Medulla oblongata (tissue), 1 donor: ENCODE measurements at regions not wholly inside any gene's neighbourhood (a gene's known extent, or its start where the extent isn't known, plus 50 kb on each side); places are given as distances from the start of the nearest gene placed in this dataset.

Source experiments
- DNase-seq: peaks from one replicate; pipeline ENCODE4 v3.0.0-alpha.2; 2015; ENCODE audit errors: extremely low spot score

GRCh38 chr4:4808086-4808485 lies 51.4 kb upstream of the MSX1 start:
- DNase-seq, result no peak

DNA sequence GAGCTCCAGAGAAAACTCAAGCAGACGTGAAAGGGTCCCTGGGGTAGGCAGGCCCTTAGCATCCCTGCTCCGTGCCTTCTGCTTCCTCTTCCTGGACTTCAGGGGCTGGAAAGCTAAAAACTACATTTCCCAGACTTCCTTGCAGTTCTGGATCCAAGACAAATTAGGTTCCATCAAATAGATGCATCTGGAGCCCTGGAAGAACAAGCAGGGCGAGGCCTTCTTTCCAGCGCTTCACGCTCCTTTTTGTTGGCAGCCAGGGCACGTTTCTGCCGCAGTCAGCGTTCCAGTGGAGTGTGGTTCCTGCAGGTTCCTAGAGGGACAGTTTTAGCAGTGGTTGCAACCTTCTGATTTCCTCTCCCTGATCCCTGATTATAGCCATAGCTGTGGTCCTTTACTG lies 53.6 kb upstream of the MSX1 start:
- no peak for DNase-seq

- DNase-seq, result no peak
These were observed 55.6 kb upstream of the MSX1 start for GRCh38 chr4:4803912-4804296.

- no peak for DNase-seq
These were observed 56.1 kb upstream of the MSX1 start for GRCh38 chr4:4803216-4803911.

DNA sequence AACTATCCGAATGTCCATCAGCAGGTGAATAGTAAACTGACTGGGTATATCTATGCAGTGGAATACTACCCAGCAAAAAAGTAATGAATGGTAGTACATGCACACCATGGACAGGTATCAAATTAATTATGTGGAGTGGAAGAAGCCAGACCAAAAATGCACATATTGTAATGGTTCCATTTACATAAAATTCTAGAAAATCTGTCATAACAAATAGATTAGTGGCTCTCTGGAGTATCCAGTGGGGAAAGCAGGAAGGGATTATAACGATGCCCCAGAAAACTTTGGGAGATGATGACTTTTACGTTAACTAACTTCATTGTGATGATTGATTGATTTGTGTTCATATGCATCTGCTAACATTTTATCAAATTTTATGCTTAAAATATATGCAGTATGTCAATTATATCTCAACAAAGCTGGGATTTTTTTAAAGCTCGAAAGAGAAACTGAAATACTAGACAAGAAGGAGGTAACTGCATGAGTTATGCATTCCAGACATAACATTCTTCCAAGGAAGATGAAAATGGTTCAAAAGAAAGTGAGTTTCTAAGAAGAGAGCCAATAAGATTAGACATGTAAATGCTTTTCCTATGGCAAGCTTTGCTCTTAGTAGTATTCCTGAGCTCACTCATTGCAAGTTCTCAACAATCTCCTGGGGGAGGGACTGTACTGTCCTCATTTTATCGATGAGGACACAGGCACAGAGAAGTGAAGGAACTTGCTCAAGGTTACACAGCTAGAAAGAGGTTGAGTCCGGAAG lies 58.6 kb upstream of the MSX1 start:
- no peak for DNase-seq

GRCh38 chr4:4794421-4794820 lies 65.0 kb upstream of the MSX1 start:
- no peak for DNase-seq

DNA sequence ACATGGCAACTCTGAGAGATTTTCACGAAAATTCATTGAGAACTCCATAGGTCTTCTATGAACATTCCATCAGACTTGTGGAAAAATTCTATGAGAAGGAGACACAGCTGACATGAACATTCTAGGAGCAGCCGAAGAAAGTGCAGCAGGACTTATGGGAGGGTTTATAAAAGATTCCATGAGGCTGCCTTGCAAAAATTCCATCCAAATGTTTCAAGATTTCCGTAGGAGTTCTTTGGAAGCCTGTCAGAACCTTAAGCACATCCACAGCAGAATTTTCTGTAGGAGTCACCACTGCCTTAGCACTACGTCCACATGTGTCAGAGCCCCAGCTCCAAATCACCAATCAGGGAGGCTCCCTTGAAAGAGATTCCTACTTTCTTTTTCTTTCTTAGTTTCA lies 67.0 kb upstream of the MSX1 start:
- no peak for DNase-seq

GRCh38 chr4:4791299-4792111 lies 68.0 kb upstream of the MSX1 start:
- DNase-seq, result peak; percentile 81

DNA sequence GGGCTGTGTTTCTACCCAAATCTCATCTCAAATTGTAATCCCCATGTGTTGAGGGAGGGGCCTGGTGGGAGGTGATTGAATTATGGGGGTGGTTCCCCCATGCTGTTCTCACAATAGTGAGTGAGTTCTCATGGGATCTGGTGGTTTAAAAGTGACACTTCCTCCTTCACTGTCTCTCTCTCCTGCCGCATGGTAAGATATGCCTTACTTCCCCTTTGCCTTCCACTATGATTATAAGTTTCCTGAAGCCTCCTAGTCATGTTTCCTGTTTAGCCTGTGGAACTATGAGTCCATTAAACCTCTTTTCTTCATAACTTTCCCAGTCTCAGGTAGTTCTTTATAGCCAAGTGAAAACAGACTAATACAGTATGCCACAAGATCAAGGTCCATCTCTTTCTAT lies 70.0 kb upstream of the MSX1 start:
- DNase-seq, result no peak

- DNase-seq, result no peak
These were observed 70.9 kb upstream of the MSX1 start for GRCh38 chr4:4788573-4788972.

- no peak for DNase-seq
These were observed 72.0 kb upstream of the MSX1 start for GRCh38 chr4:4787421-4787820.

- DNase-seq, result no peak
These were observed 75.1 kb upstream of the MSX1 start for GRCh38 chr4:4784379-4784778.

DNA sequence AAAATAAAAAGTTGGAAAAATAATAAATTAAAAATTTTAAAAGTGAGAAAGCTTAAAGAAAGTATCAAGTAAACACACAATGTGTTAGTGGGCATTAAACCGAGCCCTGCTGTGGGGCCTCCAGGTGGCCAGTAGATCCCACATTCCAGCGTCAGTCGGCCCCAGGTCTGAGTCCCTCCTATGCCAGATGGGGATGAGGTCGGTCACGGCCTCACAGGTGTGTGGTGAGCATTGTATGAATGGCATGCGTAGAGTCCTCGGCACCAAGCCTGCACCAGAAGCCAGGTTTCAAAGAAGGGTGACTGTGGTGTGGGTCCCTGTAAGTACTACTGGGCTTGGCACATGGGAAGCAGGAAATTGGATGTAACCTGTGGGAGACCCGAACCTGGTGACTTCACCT lies 75.6 kb upstream of the MSX1 start:
- no peak for DNase-seq

DNA sequence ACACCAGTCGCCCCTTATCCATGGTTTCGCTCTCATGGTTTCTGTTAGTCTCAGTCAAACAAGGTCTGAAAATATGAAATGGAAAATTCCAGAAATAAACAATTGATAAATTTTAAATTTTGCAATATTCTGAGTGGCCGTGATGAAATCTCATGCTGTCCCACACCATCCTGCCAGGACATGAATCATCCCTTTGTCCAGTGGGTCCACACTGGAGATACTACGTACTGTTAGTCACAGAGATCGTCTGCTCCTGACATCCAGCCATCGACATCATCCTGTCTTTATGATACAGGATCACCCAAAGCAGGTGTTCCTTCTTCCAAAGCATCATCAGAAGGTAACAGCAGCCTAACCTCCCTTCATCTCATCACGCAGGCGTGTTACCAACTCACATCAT lies 76.5 kb upstream of the MSX1 start:
- no peak for DNase-seq

GRCh38 chr4:4781936-4782707 lies 77.3 kb upstream of the MSX1 start:
- no peak for DNase-seq

GRCh38 chr4:4780729-4781244 lies 78.7 kb upstream of the MSX1 start:
- no peak for DNase-seq

GRCh38 chr4:4779486-4779885 lies 80.0 kb upstream of the MSX1 start:
- no peak for DNase-seq

- no peak for DNase-seq
These were observed 80.4 kb upstream of the MSX1 start for GRCh38 chr4:4779054-4779453.

GRCh38 chr4:4778554-4778953 lies 80.9 kb upstream of the MSX1 start:
- no peak for DNase-seq

DNA sequence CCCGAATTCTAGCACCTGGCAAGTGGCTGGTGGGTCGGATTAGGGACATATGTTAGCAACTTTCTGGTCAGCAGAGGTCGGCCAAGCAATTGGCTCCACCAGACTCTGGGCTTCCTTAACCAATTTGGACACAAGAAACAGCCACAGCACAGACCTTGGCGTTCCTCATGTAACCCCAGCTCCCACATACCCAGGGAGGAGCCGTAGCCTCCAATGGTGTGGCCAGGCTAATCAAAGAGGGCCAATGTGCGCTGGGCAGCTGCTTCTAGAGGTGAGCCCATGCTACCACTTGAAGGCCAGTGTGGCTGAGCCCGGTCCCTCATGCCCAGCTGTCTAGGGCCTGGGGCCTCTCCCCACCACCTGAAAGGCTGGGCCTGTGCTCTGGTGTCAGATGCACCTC lies 82.5 kb upstream of the MSX1 start:
- DNase-seq, result no peak

- no peak for DNase-seq
These were observed 83.1 kb upstream of the MSX1 start for GRCh38 chr4:4776335-4776734.

GRCh38 chr4:4775493-4776004 lies 83.9 kb upstream of the MSX1 start:
- no peak for DNase-seq
